ENCODE measurements at regions not wholly inside any gene's neighbourhood (a gene's known extent, or its start where the extent isn't known, plus 50 kb on each side); places are given as distances from the start of the nearest gene placed in this dataset.

- H3K4me1 Mint-ChIP-seq, result peaks cover 11% of the 10 kb centered on the region
Measured at GRCh38 chr2:116211719-116212118, 1602.8 kb upstream of the DDX18 start.

More at GRCh38 chr2:116211719-116212118, 1602.8 kb upstream of the DDX18 start:
- POLR2A ChIA-PET, result no interaction called here
- no peak overlapping the region for H3K27ac Mint-ChIP-seq
- H3K27me3 Mint-ChIP-seq (ENCODE audit: low read depth), result no peaks in the 10 kb centered on the region
- ATAC-seq, result no peak
- H3K9me3 Mint-ChIP-seq, result peaks cover 24% of the 10 kb centered on the region
- CTCF ChIA-PET, result no interaction called here
- no peak overlapping the region for H3K4me3 Mint-ChIP-seq
- peaks cover 5% of the 10 kb centered on the region; the same call in 1 of the 2 replicates for H3K36me3 Mint-ChIP-seq
- DNase-seq (ENCODE audit: low spot score), result no peak
- TF ChIP-seq ZNF512 (CRISPR knock-in tag; IDR thresholded peaks at IDR 0.05; ENCODE audit: borderline replicate concordance), result no peak
- TF ChIP-seq, protein P1, sequence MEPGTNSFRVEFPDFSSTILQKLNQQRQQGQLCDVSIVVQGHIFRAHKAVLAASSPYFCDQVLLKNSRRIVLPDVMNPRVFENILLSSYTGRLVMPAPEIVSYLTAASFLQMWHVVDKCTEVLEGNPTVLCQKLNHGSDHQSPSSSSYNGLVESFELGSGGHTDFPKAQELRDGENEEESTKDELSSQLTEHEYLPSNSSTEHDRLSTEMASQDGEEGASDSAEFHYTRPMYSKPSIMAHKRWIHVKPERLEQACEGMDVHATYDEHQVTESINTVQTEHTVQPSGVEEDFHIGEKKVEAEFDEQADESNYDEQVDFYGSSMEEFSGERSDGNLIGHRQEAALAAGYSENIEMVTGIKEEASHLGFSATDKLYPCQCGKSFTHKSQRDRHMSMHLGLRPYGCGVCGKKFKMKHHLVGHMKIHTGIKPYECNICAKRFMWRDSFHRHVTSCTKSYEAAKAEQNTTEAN (CRISPR knock-in tag; IDR thresholded peaks at IDR 0.05), result no peak
- TF ChIP-seq ATF6 (CRISPR knock-in tag; IDR thresholded peaks at IDR 0.05), result no peak
- TF ChIP-seq MAX (CRISPR knock-in tag; IDR thresholded peaks at IDR 0.05), result no peak
- TF ChIP-seq HMGA2 (CRISPR knock-in tag; IDR thresholded peaks at IDR 0.05), result no peak
- no peak for TF ChIP-seq ELF4 (CRISPR knock-in tag; IDR thresholded peaks at IDR 0.05; ENCODE audit: low read depth)
- TF ChIP-seq, protein P2, sequence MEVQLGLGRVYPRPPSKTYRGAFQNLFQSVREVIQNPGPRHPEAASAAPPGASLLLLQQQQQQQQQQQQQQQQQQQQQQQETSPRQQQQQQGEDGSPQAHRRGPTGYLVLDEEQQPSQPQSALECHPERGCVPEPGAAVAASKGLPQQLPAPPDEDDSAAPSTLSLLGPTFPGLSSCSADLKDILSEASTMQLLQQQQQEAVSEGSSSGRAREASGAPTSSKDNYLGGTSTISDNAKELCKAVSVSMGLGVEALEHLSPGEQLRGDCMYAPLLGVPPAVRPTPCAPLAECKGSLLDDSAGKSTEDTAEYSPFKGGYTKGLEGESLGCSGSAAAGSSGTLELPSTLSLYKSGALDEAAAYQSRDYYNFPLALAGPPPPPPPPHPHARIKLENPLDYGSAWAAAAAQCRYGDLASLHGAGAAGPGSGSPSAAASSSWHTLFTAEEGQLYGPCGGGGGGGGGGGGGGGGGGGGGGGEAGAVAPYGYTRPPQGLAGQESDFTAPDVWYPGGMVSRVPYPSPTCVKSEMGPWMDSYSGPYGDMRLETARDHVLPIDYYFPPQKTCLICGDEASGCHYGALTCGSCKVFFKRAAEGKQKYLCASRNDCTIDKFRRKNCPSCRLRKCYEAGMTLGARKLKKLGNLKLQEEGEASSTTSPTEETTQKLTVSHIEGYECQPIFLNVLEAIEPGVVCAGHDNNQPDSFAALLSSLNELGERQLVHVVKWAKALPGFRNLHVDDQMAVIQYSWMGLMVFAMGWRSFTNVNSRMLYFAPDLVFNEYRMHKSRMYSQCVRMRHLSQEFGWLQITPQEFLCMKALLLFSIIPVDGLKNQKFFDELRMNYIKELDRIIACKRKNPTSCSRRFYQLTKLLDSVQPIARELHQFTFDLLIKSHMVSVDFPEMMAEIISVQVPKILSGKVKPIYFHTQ (CRISPR knock-in tag; IDR thresholded peaks at IDR 0.05), result no peak
- no peak for TF ChIP-seq ARID4B (CRISPR knock-in tag; IDR thresholded peaks at IDR 0.05; ENCODE audit: borderline replicate concordance)
- TF ChIP-seq KAT7 (CRISPR knock-in tag; IDR thresholded peaks at IDR 0.05; ENCODE audit: borderline replicate concordance), result no peak
- no peak for TF ChIP-seq JAZF1 (CRISPR knock-in tag; IDR thresholded peaks at IDR 0.05)
- no peak for TF ChIP-seq TP53 (CRISPR knock-in tag; IDR thresholded peaks at IDR 0.05)
